Spleen (tissue), 11 donors: ENCODE measurements at regions not wholly inside any gene's neighbourhood (a gene's known extent, or its start where the extent isn't known, plus 50 kb on each side); places are given as distances from the start of the nearest gene placed in this dataset.
A peak's percentile ranks its signal among the peaks of the same experiment; 100 is the strongest.

Experiments used
- DNase-seq: peaks from one replicate; pipeline ENCODE4 v3.0.0-alpha.2; 2020
- H3K27ac ChIP-seq, 8 donors: fragments of 200-600 bp; sonication (generic) in 7 of 8; 1 replicate in 4 of 8; 2 replicates in 4 of 8; pipeline versions ENCODE4 v1.5.0 to v1.8.0; 2016 to 2021; ENCODE audit warnings: inconsistent platforms in 4 of 8, mild to moderate bottlenecking in 4 of 8, moderate library complexity in 1 of 8
- H3K27me3 ChIP-seq, 7 donors: fragments of 200-600 bp; sonication (generic) in 6 of 7; replicated peaks in 1 of 7; 1 replicate in 4 of 7; 2 replicates in 3 of 7; pipeline versions ENCODE4 v1.5.0 to v1.8.0; 2016 to 2021; ENCODE audit warnings: inconsistent platforms in 3 of 7, mild to moderate bottlenecking in 1 of 7
- H3K36me3 ChIP-seq, 6 donors: fragments of 200-600 bp; sonication (generic) in 5 of 6; 1 replicate in 4 of 6; 2 replicates in 2 of 6; pipeline versions ENCODE4 v1.5.0 to v1.8.0; 2016 to 2021; ENCODE audit warnings: inconsistent platforms in 2 of 6
- H3K4me1 ChIP-seq, 6 donors: fragments of 200-600 bp; sonication (generic) in 5 of 6; 1 replicate in 3 of 6; 2 replicates in 3 of 6; pipeline versions ENCODE4 v1.5.0 to v1.8.0; 2016 to 2021; ENCODE audit warnings: inconsistent platforms in 3 of 6
- H3K4me3 ChIP-seq, 8 donors: fragments of 200-600 bp; sonication (generic) in 7 of 8; 1 replicate in 4 of 8; 2 replicates in 4 of 8; pipeline versions ENCODE4 v1.5.0 to v1.8.0; 2016 to 2021; ENCODE audit warnings: inconsistent platforms in 4 of 8, mild to moderate bottlenecking in 4 of 8, moderate library complexity in 2 of 8
- H3K9me3 ChIP-seq, 8 donors: fragments of 200-600 bp; sonication (generic) in 7 of 8; 1 replicate in 4 of 8; 2 replicates in 4 of 8; pipeline versions ENCODE4 v1.5.0 to v1.8.0; 2016 to 2021; ENCODE audit warnings: inconsistent platforms in 4 of 8
- POLR2A ChIP-seq, 3 donors: fragments of 450-650 bp; IDR thresholded peaks; one replicate each; pipeline ENCODE4 v1.5.1; 2017; ENCODE audit warnings: antibody characterized with exemption in 3 of 3, mild to moderate bottlenecking in 1 of 3
- POLR2AphosphoS5 ChIP-seq, 3 donors: sonication (generic); formaldehyde crosslinking; IDR thresholded peaks; one replicate each; pipeline ENCODE4 v1.5.1; 2017; ENCODE audit warnings: antibody characterized with exemption in 3 of 3
- WGBS, 5 donors: extraction: QIAGEN DNeasy Blood & Tissue Kit in 3 of 5; methylation state at CpG; one replicate each; pipeline versions ENCODE4 v1.1.5 to v1.1.7; 2013 to 2018; 5-methylcytosine and 5-hydroxymethylcytosine counted together
- intact Hi-C: fragments of 100-400 bp; cut with DNase I; formaldehyde crosslinking; loops from one replicate; pipeline ENCODE4 v1.15.0; 2023; ENCODE audit warnings: low total_unique reads
- TF ChIP-seq, protein P1 (sequence below), 11 experiments: fragments of 200-600 bp in 7 of 11; fragments of 450-650 bp in 4 of 11; sonication (generic) in 4 of 11; IDR thresholded peaks in 8 of 11; conservative IDR thresholded peaks in 3 of 11; 1 replicate in 7 of 11; 2 replicates in 4 of 11; pipeline versions ENCODE4 v1.4.0 to v1.8.0; 2016 to 2021; ENCODE audit warnings: antibody characterized with exemption in 11 of 11, inconsistent platforms in 4 of 11, mild to moderate bottlenecking in 1 of 11
- donor health status: healthy with polysubstance abuse.
- donor health status: DM: no; HTN: no; CAD: no; lungs with moderate emphysema.
- donor health status: DM: no; HTN: no; CAD: no.
- donor health status: Bipolar disorder and iron deficiency.
- donor health status: healthy.
- donor health status: DM: no; HTN: no; CAD: no.
- donor health status: DM: yes; HTN: yes; CAD: no.

DNA sequence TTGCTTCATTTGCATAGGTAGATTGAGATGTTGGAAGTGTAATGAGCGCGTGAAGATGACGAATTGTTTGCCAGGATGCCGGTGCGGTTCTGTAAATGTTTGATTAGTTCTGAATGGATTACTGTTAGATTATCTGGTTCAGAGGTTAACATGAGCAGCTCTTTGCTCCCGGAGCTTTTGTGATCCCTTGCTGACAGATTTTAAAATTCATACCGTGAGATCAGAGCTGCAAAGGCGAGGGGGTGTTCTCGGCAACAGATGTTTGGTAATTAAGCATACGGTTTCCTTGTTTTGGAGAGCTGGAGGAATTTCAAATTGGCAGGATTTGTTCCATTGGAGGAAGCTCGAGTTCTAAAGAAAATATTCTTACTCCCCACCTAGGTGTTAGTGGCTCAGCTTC lies 237.8 kb upstream of the GPR26 start:
- Histone ChIP-seq H3K9me3 (peaks cover 0 to 4% (median 0%) of the 10 kb centered on the region in 8 donors), H3K36me3 (no peaks in the 10 kb centered on the region), H3K4me3 (no peak overlapping the region), H3K27me3 (peaks cover 0 to 34% (median 0%) of the 10 kb centered on the region in 7 donors), H3K4me1 (no peaks in the 10 kb centered on the region), H3K27ac (no peak overlapping the region)
- TF ChIP-seq POLR2AphosphoS5 (IDR thresholded peaks at IDR 0.05): no peak
- TF ChIP-seq, protein P1, sequence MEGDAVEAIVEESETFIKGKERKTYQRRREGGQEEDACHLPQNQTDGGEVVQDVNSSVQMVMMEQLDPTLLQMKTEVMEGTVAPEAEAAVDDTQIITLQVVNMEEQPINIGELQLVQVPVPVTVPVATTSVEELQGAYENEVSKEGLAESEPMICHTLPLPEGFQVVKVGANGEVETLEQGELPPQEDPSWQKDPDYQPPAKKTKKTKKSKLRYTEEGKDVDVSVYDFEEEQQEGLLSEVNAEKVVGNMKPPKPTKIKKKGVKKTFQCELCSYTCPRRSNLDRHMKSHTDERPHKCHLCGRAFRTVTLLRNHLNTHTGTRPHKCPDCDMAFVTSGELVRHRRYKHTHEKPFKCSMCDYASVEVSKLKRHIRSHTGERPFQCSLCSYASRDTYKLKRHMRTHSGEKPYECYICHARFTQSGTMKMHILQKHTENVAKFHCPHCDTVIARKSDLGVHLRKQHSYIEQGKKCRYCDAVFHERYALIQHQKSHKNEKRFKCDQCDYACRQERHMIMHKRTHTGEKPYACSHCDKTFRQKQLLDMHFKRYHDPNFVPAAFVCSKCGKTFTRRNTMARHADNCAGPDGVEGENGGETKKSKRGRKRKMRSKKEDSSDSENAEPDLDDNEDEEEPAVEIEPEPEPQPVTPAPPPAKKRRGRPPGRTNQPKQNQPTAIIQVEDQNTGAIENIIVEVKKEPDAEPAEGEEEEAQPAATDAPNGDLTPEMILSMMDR (IDR thresholded peaks at IDR 0.05 in 8 of 11, conservative IDR thresholded peaks at IDR 0.05 in 3 of 11): no peak
- no peak for TF ChIP-seq POLR2A (IDR thresholded peaks at IDR 0.05)
- DNase-seq: no peak
- WGBS, 5 donors: 61 to 76% (median 69%) methylated on average over 11 of the region's 11 CpGs
- intact Hi-C loops: no loop called here

DNA sequence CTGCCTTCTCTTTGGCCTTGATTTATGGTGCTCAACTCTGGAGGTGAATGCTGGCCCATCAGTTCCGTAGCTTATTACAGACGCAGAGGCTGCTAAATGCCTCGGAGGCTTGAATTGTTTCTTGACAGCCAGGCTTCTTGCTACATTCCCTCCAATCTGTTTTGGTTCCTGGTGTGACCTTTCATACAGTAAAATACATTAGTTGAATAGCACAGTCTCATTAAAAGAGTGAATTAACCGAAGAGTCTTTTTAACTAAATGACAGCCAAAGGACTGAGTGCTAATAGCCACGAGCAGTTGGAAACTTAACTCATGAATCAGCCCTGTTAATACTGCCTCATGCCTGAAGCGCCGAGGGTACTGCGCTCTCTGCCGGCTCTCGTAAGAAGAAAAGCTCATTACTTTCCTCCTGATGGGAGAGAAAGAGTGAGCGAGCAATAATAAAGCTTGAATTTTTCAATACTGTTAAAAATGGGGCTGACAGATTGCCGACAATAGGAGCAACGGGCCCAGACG lies 236.4 kb upstream of the GPR26 start:
- Histone ChIP-seq H3K9me3 (peaks cover 0 to 4% (median 0%) of the 10 kb centered on the region in 8 donors), H3K27ac (no peak overlapping the region), H3K27me3 (peaks cover 0 to 34% (median 0%) of the 10 kb centered on the region in 7 donors), H3K4me3 (no peak overlapping the region), H3K4me1 (no peaks in the 10 kb centered on the region), H3K36me3 (no peaks in the 10 kb centered on the region)
- 74 to 78% (median 77%) methylated on average over 14 of the region's 14 CpGs for WGBS, 5 donors
- intact Hi-C loops: no loop called here
- TF ChIP-seq POLR2AphosphoS5 (IDR thresholded peaks at IDR 0.05) (no peak), POLR2A (IDR thresholded peaks at IDR 0.05) (no peak)
- TF ChIP-seq, protein P1 (IDR thresholded peaks at IDR 0.05 in 8 of 11, conservative IDR thresholded peaks at IDR 0.05 in 3 of 11): no peak
- no peak for DNase-seq

GRCh38 chr10:123433539-123433938 lies 232.6 kb upstream of the GPR26 start:
- Histone ChIP-seq H3K27me3 (peaks cover 0 to 10% (median 0%) of the 10 kb centered on the region in 7 donors), H3K4me1 (peaks cover 0 to 5% (median 0%) of the 10 kb centered on the region in 6 donors), H3K4me3 (no peak overlapping the region), H3K9me3 (peaks cover 0 to 4% (median 0%) of the 10 kb centered on the region in 8 donors), H3K36me3 (no peaks in the 10 kb centered on the region), H3K27ac (no peak overlapping the region)
- TF ChIP-seq POLR2AphosphoS5 (IDR thresholded peaks at IDR 0.05) (no peak), POLR2A (IDR thresholded peaks at IDR 0.05) (no peak)
- TF ChIP-seq, protein P1 (IDR thresholded peaks at IDR 0.05 in 8 of 11, conservative IDR thresholded peaks at IDR 0.05 in 3 of 11): no peak
- WGBS, 5 donors: 84 to 89% (median 86%) methylated on average over 6 of the region's 6 CpGs
- no peak for DNase-seq
- intact Hi-C loops: no loop called here

GRCh38 chr10:123434435-123435039 lies 231.6 kb upstream of the GPR26 start:
- peak; percentile 52 for DNase-seq
- Histone ChIP-seq H3K4me3 (no peak overlapping the region), H3K27ac (no peak overlapping the region), H3K27me3 (peaks cover 0 to 4% (median 0%) of the 10 kb centered on the region in 7 donors), H3K9me3 (peaks cover 0 to 4% (median 0%) of the 10 kb centered on the region in 8 donors), H3K36me3 (no peaks in the 10 kb centered on the region), H3K4me1 (peaks cover 0 to 5% (median 0%) of the 10 kb centered on the region in 6 donors)
- WGBS, 5 donors: 86 to 93% (median 89%) methylated on average over 11 to 15 of the region's 15 CpGs
- intact Hi-C loops: no loop called here
- TF ChIP-seq POLR2AphosphoS5 (IDR thresholded peaks at IDR 0.05): no peak
- TF ChIP-seq, protein P1 (IDR thresholded peaks at IDR 0.05 in 8 of 11, conservative IDR thresholded peaks at IDR 0.05 in 3 of 11): no peak
- TF ChIP-seq POLR2A (IDR thresholded peaks at IDR 0.05): no peak
